Keratinocyte (primary cell): ENCODE measurements at regions not wholly inside any gene's neighbourhood (a gene's known extent, or its start where the extent isn't known, plus 50 kb on each side); places are given as distances from the start of the nearest gene placed in this dataset.

Experiments used
- DNase-seq: peaks from one replicate; pipeline ENCODE4 v3.0.0-alpha.2; 2011; ENCODE audit warnings: low read depth, missing footprints, low spot score
- FAIRE-seq: peaks from 2 replicates; lab custom pipeline; 2011; peaks lifted over from hg19 to GRCh38; lab: Jason Lieb, UNC
- H2AFZ ChIP-seq: 2 replicates; pipeline ENCODE4 v1.6.0; 2012; ENCODE audit warnings: low read length, control low read depth, inconsistent platforms; ENCODE audit not compliant: control insufficient read depth
- H3K27ac ChIP-seq: 2 replicates; pipeline ENCODE4 v1.5.1; 2011; ENCODE audit warnings: low read length; ENCODE audit not compliant: control insufficient read depth, insufficient read depth
- H3K27me3 ChIP-seq: 3 replicates; pipeline ENCODE4 v1.6.0; 2011; ENCODE audit warnings: low read length; ENCODE audit not compliant: control insufficient read depth, insufficient read depth; ENCODE audit errors: extremely low read depth
- H3K36me3 ChIP-seq, 2 experiments: 2 replicates in 1 of 2; 3 replicates in 1 of 2; pipeline ENCODE4 v1.5.1; 2011; ENCODE audit warnings: low read length in 2 of 2, mild to moderate bottlenecking in 1 of 2; ENCODE audit not compliant: control insufficient read depth in 2 of 2, insufficient read depth in 2 of 2; ENCODE audit errors: extremely low read depth in 1 of 2
- H3K4me1 ChIP-seq: 3 replicates; pipeline ENCODE4 v1.5.1; 2011; ENCODE audit warnings: low read length; ENCODE audit not compliant: control insufficient read depth, insufficient read depth; ENCODE audit errors: extremely low read depth
- H3K4me2 ChIP-seq: 3 replicates; pipeline ENCODE4 v1.6.0; 2011; ENCODE audit warnings: low read depth, low read length; ENCODE audit not compliant: control insufficient read depth, insufficient read depth; ENCODE audit errors: extremely low read depth
- H3K4me3 ChIP-seq, 3 experiments: fragments of 200-600 bp in 1 of 3; sonication (generic) in 1 of 3; 2 replicates in 2 of 3; 3 replicates in 1 of 3; pipeline ENCODE4 v1.5.1; 2011 to 2016; ENCODE audit warnings: low read length in 3 of 3, mild to moderate bottlenecking in 3 of 3, control low read depth in 2 of 3, inconsistent platforms in 1 of 3, low read depth in 1 of 3, mixed read lengths in 1 of 3, mixed run types in 1 of 3, moderate library complexity in 1 of 3; ENCODE audit not compliant: control insufficient read depth in 2 of 3, insufficient read depth in 2 of 3; ENCODE audit errors: extremely low read depth in 1 of 3
- H3K79me2 ChIP-seq: 2 replicates; pipeline ENCODE4 v1.6.0; 2012; ENCODE audit warnings: low read length; ENCODE audit not compliant: control insufficient read depth, insufficient read depth
- H3K9ac ChIP-seq: 3 replicates; pipeline ENCODE4 v1.6.0; 2011; ENCODE audit warnings: low read length; ENCODE audit not compliant: control insufficient read depth, insufficient read depth; ENCODE audit errors: extremely low read depth
- H3K9me1 ChIP-seq: 3 replicates; pipeline ENCODE4 v1.6.0; 2011; ENCODE audit warnings: low read length; ENCODE audit not compliant: control insufficient read depth, insufficient read depth; ENCODE audit errors: extremely low read depth
- H3K9me3 ChIP-seq: 2 replicates; pipeline ENCODE4 v1.5.1; 2012; ENCODE audit warnings: low read depth, low read length; ENCODE audit not compliant: control insufficient read depth
- H4K20me1 ChIP-seq: 3 replicates; pipeline ENCODE4 v1.6.0; 2011; ENCODE audit warnings: low read length; ENCODE audit not compliant: control insufficient read depth, insufficient read depth; ENCODE audit errors: extremely low read depth
- EZH2 ChIP-seq: IDR thresholded peaks from one replicate; pipeline ENCODE4 v1.6.1; 2012; ENCODE audit warnings: inconsistent platforms, mild to moderate bottlenecking, low read length, moderate library complexity
- dilution Hi-C: fragments of 300-500 bp; cut with MboI; formaldehyde crosslinking; loops from one replicate; pipeline ENCODE4 v1.7.0; 2020; ENCODE audit warnings: low sequenced_read_pairs; ENCODE audit not compliant: extremely low pct_ligation_motif_present
- TF ChIP-seq, protein P1 (sequence below), 3 experiments: IDR thresholded peaks in 1 of 3; conservative IDR thresholded peaks in 1 of 3; optimal IDR thresholded peaks in 1 of 3; 2 replicates in 2 of 3; 3 replicates in 1 of 3; pipeline versions ENCODE3 to v1.5.1; 2011; ENCODE audit warnings: low read length in 3 of 3, mild to moderate bottlenecking in 3 of 3, moderate library complexity in 2 of 3, control low read depth in 1 of 3, inconsistent platforms in 1 of 3; ENCODE audit not compliant: insufficient read depth in 2 of 3; ENCODE audit errors: extremely low read depth in 1 of 3

GRCh38 chr3:118447339-118447738, 587.3 kb downstream of the IGSF11 start:
- H3K9ac ChIP-seq, result no peak overlapping the region
- FAIRE-seq (no peak), DNase-seq (no peak)
- dilution Hi-C loops, result no loop called here
- no peaks in the 10 kb centered on the region for H3K79me2 ChIP-seq
- H4K20me1 ChIP-seq, result no peaks in the 10 kb centered on the region
- H3K27ac ChIP-seq, result no peak overlapping the region
- no peak overlapping the region for H3K4me3 ChIP-seq
- no peak overlapping the region for H3K4me2 ChIP-seq
- no peaks in the 10 kb centered on the region for H3K27me3 ChIP-seq
- H3K9me1 ChIP-seq, result no peaks in the 10 kb centered on the region
- no peak for TF ChIP-seq EZH2
- TF ChIP-seq, protein P1, sequence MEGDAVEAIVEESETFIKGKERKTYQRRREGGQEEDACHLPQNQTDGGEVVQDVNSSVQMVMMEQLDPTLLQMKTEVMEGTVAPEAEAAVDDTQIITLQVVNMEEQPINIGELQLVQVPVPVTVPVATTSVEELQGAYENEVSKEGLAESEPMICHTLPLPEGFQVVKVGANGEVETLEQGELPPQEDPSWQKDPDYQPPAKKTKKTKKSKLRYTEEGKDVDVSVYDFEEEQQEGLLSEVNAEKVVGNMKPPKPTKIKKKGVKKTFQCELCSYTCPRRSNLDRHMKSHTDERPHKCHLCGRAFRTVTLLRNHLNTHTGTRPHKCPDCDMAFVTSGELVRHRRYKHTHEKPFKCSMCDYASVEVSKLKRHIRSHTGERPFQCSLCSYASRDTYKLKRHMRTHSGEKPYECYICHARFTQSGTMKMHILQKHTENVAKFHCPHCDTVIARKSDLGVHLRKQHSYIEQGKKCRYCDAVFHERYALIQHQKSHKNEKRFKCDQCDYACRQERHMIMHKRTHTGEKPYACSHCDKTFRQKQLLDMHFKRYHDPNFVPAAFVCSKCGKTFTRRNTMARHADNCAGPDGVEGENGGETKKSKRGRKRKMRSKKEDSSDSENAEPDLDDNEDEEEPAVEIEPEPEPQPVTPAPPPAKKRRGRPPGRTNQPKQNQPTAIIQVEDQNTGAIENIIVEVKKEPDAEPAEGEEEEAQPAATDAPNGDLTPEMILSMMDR (optimal IDR thresholded peaks at IDR 0.05 in 1 of 3, IDR thresholded peaks at IDR 0.05 in 1 of 3, conservative IDR thresholded peaks at IDR 0.05 in 1 of 3; ENCODE audit: extremely low read depth in 1 of 3, insufficient read depth in 2 of 3, low read length in 3 of 3), result no peak
- no peaks in the 10 kb centered on the region for H3K4me1 ChIP-seq
- no peak overlapping the region for H2AFZ ChIP-seq
- no peaks in the 10 kb centered on the region for H3K36me3 ChIP-seq
- H3K9me3 ChIP-seq, result no peaks in the 10 kb centered on the region

DNA sequence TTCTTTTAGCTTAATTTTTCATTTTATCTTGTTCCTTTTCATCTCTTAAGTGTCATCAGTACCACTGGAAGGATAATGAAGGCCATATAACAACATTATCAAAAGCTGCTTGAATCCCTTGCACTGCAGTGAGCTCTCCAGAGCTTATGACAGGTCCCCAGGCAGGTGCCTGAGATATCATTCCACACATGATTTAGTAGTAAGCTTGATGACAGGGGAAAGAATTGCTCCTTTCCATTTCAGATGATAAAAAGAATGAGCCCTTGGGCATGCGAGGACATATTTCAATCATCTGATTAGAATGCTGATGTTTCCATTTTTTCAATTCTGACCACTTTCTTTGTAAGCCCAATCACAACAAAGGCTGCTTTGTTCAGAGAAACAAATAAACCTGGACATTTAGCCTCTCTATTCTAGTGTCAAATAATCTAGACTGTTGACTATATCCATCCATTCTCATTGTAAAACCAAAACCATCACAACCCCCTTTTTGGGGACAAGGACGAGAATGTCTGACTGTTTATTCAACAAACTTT, 567.8 kb downstream of the IGSF11 start:
- Histone ChIP-seq H3K27me3 (no peaks in the 10 kb centered on the region), H3K79me2 (no peaks in the 10 kb centered on the region), H3K9me1 (no peaks in the 10 kb centered on the region), H2AFZ (no peak overlapping the region), H3K4me3 (no peak overlapping the region), H4K20me1 (no peaks in the 10 kb centered on the region), H3K36me3 (no peaks in the 10 kb centered on the region), H3K4me2 (no peak overlapping the region), H3K27ac (no peak overlapping the region), H3K9me3 (no peaks in the 10 kb centered on the region), H3K9ac (no peak overlapping the region), H3K4me1 (no peaks in the 10 kb centered on the region)
- dilution Hi-C loops, result no loop called here
- FAIRE-seq (no peak), DNase-seq (no peak)
- TF ChIP-seq, protein P1 (optimal IDR thresholded peaks at IDR 0.05 in 1 of 3, IDR thresholded peaks at IDR 0.05 in 1 of 3, conservative IDR thresholded peaks at IDR 0.05 in 1 of 3; ENCODE audit: extremely low read depth in 1 of 3, insufficient read depth in 2 of 3, low read length in 3 of 3), result no peak
